GM12872 (cell line): ENCODE measurements at regions not wholly inside any gene's neighbourhood (a gene's known extent, or its start where the extent isn't known, plus 50 kb on each side); places are given as distances from the start of the nearest gene placed in this dataset.

Source experiments
- TF ChIP-seq, protein P1 (sequence below): IDR thresholded peaks from 3 replicates; pipeline ENCODE4 v1.5.1; 2011; ENCODE audit warnings: low read depth, mild to moderate bottlenecking, low read length, moderate library complexity; ENCODE audit not compliant: insufficient read depth

DNA sequence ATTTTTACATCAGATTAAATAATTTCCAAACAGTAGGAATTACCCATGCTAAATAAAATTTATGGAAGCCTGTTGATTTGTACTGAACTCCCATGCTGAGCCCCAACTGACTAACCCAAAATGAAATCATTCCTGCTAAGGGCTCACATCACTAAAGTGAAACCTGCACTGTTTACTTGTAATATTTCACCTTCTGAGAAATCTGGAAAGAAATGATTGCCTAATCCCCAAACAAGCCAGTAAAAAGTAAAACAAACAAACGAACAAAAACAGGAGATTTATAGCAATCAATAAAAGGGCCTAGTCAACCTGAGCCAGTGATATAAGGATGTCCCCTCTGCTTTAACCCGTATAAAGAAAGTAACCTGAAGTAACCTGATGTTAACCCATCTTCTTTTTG lies 1599.8 kb downstream of the OLFM4 start:
- TF ChIP-seq, protein P1, sequence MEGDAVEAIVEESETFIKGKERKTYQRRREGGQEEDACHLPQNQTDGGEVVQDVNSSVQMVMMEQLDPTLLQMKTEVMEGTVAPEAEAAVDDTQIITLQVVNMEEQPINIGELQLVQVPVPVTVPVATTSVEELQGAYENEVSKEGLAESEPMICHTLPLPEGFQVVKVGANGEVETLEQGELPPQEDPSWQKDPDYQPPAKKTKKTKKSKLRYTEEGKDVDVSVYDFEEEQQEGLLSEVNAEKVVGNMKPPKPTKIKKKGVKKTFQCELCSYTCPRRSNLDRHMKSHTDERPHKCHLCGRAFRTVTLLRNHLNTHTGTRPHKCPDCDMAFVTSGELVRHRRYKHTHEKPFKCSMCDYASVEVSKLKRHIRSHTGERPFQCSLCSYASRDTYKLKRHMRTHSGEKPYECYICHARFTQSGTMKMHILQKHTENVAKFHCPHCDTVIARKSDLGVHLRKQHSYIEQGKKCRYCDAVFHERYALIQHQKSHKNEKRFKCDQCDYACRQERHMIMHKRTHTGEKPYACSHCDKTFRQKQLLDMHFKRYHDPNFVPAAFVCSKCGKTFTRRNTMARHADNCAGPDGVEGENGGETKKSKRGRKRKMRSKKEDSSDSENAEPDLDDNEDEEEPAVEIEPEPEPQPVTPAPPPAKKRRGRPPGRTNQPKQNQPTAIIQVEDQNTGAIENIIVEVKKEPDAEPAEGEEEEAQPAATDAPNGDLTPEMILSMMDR = no peak

DNA sequence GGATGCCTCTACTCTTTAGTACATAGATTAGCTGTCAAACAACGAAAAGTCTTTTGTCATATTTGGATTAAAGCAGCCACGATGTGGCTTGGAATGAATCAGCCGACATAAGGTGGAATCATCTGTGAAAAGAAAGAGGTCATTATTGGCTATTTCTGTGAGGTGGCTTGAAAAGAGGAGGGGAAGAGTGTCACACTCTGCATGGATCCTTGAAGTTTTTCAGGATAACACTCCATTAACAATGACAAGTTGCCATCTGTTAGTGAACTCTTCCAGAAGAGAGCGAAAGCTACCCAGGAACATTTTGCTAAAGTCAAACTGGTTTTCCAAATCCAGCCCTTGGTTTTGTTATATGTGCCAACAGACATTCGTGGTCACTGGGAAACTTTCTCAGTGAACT lies 1604.8 kb downstream of the OLFM4 start:
- TF ChIP-seq, protein P1 = no peak

DNA sequence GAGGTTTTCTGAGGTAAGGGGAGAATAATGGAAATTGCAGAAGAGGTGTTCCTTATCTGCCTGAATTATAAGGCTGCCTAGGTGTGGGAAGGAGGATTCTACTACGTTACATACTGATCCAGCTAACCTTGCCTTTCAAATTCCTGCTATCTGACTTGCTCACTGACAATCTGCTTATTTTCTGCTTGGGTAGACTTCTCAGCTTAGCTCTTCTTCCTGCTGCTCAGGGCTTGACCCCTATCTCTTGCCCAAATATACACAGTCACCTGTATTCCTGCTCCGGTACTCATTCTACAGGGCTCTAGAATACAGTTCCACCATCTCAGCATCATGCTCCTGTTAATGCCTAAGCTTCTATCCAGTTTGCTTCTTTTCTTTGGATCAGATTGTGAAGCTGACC lies 1607.6 kb downstream of the OLFM4 start:
- TF ChIP-seq, protein P1 = no peak

DNA sequence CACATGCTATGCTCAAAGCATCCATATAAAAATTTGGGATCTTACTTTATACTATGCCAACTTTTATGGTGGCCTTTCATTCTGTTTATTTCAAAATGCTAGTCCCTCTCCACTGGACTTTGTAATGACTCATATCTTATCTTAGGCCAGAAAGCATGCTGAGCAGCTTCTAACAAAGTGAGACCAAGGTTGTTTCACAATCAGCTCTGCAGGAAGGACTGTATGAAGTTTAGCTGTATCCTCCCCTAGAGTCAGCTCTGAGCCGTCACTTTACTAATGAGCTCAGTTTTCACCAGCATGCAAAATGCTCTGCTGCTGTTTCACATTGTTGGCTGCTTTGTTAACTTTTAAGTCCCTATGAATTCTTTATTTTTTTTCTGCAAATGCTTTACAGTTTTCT lies 1608.8 kb downstream of the OLFM4 start:
- TF ChIP-seq, protein P1 = no peak

DNA sequence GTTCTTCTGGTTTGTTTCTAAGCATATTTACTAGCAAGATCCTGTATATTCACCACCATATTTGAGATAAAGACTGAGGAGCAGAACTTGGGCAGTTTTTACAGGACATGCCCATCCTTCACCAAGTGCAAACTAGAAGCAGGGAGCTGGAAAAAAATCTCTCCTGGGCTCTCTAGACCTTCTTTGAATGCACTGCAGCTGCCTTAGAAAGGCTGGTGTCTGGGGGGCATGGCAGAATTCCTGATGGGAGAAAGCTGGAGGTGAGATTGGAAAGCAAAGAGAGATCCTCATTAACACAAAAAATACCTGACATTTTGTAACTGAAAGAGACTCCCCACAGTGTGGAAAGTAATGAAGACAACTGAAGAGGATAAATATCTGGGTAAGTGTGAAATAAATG lies 1612.1 kb downstream of the OLFM4 start:
- TF ChIP-seq, protein P1 = no peak

DNA sequence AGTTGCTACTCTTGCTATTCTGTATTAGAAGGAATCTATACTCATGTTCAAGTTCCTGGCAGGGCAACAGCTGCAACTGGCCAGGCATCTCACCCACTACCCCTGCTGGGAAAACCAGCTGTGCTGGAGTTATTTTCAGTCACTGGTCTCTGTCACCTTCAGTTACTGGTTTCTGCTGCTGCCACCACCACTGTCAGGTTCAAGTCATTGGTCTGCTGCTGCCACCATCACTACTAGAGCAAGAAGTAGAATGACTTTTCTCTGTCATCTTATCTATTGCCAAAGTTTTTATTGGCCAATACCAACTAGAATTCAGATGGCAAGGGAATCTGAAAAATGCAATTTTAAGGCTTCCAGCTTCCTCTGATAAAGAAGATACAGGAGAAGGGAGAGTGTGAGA lies 1615.2 kb downstream of the OLFM4 start:
- TF ChIP-seq, protein P1 = no peak

DNA sequence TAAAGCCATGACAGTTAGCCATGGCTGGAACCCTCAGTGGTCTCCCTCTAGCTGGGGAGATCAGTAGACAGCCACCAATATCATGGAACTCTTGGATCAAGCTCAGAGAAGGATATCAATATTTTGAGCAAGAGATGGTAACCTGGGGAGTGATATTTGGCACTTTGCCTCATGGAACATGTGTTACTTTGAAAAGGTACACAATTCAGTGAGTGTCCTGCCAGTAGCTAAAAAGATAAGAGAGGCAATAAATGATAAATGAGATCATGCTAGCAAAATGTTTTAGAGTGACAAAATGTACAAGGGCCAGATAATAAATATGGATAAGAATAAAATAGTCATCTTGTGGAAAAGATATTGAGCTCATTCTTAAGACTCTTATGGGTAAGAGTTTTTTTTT lies 1618.7 kb downstream of the OLFM4 start:
- TF ChIP-seq, protein P1 = no peak

DNA sequence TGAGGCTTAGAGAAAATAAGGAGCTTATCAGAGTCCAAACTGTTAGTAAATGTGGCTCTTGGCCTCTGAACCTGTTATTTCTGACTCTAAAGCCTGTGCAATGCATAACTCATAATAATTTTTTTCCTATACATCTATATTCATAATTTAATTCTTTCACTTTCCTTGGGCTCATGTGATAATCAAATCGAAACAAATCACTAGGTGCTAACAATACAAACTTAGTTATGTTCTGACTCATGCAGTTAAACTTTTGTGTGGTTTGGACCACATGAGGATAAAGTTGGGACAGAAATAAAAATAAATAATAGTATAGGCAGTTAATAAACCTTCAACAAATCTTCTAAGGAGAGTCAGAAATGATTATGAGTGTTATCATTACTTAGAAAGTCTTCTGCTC lies 1629.0 kb downstream of the OLFM4 start:
- TF ChIP-seq, protein P1 = no peak
